Erythroblast (primary cell): ENCODE measurements at regions not wholly inside any gene's neighbourhood (a gene's known extent, or its start where the extent isn't known, plus 50 kb on each side); places are given as distances from the start of the nearest gene placed in this dataset.

Experiments used
- GATA1 ChIP-seq: IDR thresholded peaks from 2 replicates; pipeline ENCODE4 v1.6.1; 2011; ENCODE audit warnings: low read depth, mild to moderate bottlenecking, control low read depth, low read length, moderate library complexity
- POLR2A ChIP-seq: IDR thresholded peaks from 2 replicates; pipeline ENCODE4 v1.6.1; 2011; ENCODE audit warnings: mild to moderate bottlenecking, low read length

GRCh38 chr4:20616848-20617247 lies 83.4 kb upstream of the PACRGL start:
- TF ChIP-seq POLR2A (no peak), GATA1 (no peak)
